DND-41 (cell line): ENCODE measurements at regions not wholly inside any gene's neighbourhood (a gene's known extent, or its start where the extent isn't known, plus 50 kb on each side); places are given as distances from the start of the nearest gene placed in this dataset.

ENCODE experiments used
- ATAC-seq: fragments of 200-7000 bp; cut with Tn5 transposase; 3 replicates; pipeline ENCODE4 v1.9.1; 2021; ENCODE audit warnings: low read depth; ENCODE audit not compliant: insufficient read depth
- DNase-seq: peaks from one replicate; pipeline ENCODE4 v3.0.0-alpha.2; 2020
- H2AFZ ChIP-seq: 2 replicates; pipeline ENCODE4 v1.6.0; 2012; ENCODE audit warnings: low read depth, low read length
- H3K27ac ChIP-seq: 2 replicates; pipeline ENCODE4 v1.5.1; 2012; ENCODE audit warnings: low read length, inconsistent platforms
- H3K27me3 ChIP-seq: fragments of 200-600 bp; sonication (generic); 2 replicates; pipeline ENCODE4 v1.6.0; 2012; ENCODE audit warnings: low read length, mild to moderate bottlenecking, inconsistent platforms; ENCODE audit not compliant: insufficient read depth, poor library complexity
- H3K36me3 ChIP-seq: 2 replicates; pipeline ENCODE4 v1.5.1; 2012; ENCODE audit warnings: low read length, inconsistent platforms; ENCODE audit not compliant: insufficient read depth
- H3K4me1 ChIP-seq: 2 replicates; pipeline ENCODE4 v1.5.1; 2012; ENCODE audit warnings: mild to moderate bottlenecking, low read length; ENCODE audit not compliant: insufficient read depth
- H3K4me2 ChIP-seq: 2 replicates; pipeline ENCODE4 v1.6.0; 2012; ENCODE audit warnings: mild to moderate bottlenecking, moderate library complexity, low read length, inconsistent platforms; ENCODE audit not compliant: insufficient read depth
- H3K4me3 ChIP-seq, 2 experiments: fragments of 200-600 bp in 1 of 2; shearing (Covaris generic) in 1 of 2; 2 replicates each; pipeline ENCODE4 v1.5.1; 2012 to 2016; ENCODE audit warnings: inconsistent platforms in 2 of 2, low read length in 2 of 2, mild to moderate bottlenecking in 2 of 2, low read depth in 1 of 2, moderate library complexity in 1 of 2
- H3K79me2 ChIP-seq: 2 replicates; pipeline ENCODE4 v1.6.0; 2012; ENCODE audit warnings: low read length, inconsistent platforms; ENCODE audit not compliant: insufficient read depth
- H3K9ac ChIP-seq: 2 replicates; pipeline ENCODE4 v1.6.0; 2012; ENCODE audit warnings: low read depth, mild to moderate bottlenecking, inconsistent platforms, low read length, moderate library complexity
- H3K9me3 ChIP-seq: 2 replicates; pipeline ENCODE4 v1.5.1; 2012; ENCODE audit warnings: low read length, moderate library complexity, mild to moderate bottlenecking, inconsistent platforms; ENCODE audit not compliant: insufficient read depth, severe bottlenecking
- H4K20me1 ChIP-seq: 2 replicates; pipeline ENCODE4 v1.6.0; 2012; ENCODE audit warnings: low read length; ENCODE audit not compliant: insufficient read depth
- EZH2 ChIP-seq: IDR thresholded peaks from 3 replicates; pipeline ENCODE4 v1.6.1; 2012; ENCODE audit warnings: borderline replicate concordance, low read depth, mild to moderate bottlenecking, moderate library complexity, low read length, inconsistent platforms; ENCODE audit not compliant: severe bottlenecking
- TF ChIP-seq, protein P1 (sequence below): IDR thresholded peaks from 2 replicates; pipeline ENCODE4 v1.5.1; 2012; ENCODE audit warnings: borderline replicate concordance, low read length, moderate library complexity, mild to moderate bottlenecking; ENCODE audit not compliant: poor library complexity, severe bottlenecking; ENCODE audit errors: extremely low read depth

DNA sequence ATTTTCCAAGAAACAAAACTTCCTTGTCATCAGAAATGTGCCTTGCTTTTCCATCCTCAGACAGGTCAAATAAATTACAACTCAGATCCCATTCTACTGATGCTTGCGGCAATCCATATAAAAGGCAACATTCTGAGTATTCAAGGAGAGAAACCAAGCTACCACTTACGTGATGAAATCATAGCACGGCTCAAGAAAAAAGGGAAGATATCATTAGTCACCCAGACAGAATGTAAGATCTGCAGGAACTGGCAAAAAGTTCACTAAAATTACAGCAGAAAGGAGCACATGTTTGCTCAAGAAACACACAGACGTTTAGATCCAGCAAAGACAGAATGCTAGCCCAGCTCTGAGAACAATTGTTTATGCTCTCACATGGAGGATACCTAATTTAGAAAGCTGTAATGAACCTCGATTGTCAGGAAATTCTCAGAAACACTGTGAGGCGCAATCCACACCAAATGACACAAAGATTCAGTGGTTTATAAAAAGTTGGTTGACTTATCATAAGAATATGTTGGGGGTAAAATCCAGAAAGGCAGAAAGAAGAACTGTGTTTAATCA, 304.2 kb downstream of the ADGRG6 start:
- Histone ChIP-seq H2AFZ (no peak overlapping the region), H3K27me3 (peaks cover 2% of the 10 kb centered on the region), H4K20me1 (no peaks in the 10 kb centered on the region), H3K4me2 (no peak overlapping the region), H3K9me3 (no peaks in the 10 kb centered on the region), H3K79me2 (no peaks in the 10 kb centered on the region), H3K4me3 (no peak overlapping the region), H3K9ac (no peak overlapping the region), H3K36me3 (no peaks in the 10 kb centered on the region), H3K4me1 (no peaks in the 10 kb centered on the region), H3K27ac (no peak overlapping the region)
- DNase-seq, result no peak
- TF ChIP-seq EZH2, result no peak
- TF ChIP-seq, protein P1, sequence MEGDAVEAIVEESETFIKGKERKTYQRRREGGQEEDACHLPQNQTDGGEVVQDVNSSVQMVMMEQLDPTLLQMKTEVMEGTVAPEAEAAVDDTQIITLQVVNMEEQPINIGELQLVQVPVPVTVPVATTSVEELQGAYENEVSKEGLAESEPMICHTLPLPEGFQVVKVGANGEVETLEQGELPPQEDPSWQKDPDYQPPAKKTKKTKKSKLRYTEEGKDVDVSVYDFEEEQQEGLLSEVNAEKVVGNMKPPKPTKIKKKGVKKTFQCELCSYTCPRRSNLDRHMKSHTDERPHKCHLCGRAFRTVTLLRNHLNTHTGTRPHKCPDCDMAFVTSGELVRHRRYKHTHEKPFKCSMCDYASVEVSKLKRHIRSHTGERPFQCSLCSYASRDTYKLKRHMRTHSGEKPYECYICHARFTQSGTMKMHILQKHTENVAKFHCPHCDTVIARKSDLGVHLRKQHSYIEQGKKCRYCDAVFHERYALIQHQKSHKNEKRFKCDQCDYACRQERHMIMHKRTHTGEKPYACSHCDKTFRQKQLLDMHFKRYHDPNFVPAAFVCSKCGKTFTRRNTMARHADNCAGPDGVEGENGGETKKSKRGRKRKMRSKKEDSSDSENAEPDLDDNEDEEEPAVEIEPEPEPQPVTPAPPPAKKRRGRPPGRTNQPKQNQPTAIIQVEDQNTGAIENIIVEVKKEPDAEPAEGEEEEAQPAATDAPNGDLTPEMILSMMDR, result no peak
- ATAC-seq, result no peak

DNA sequence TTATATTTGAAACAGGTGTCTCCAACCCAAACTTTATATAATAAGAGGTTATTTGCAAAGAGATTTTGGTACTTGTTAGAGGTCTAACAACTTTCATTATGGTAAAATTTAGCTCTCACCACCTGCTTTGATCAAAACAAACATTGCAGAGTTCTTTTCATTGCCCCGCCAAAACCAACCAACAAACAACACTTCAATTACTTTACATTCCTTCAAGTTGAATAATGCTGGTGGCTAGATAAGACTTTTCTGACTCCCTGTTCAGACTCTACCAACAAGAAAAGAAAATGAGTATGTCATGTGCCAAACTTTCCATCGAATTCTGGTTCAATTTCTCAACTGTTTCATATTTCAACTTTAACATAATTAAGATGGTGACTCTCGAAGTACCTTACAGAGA, 311.1 kb downstream of the ADGRG6 start:
- no peak for ATAC-seq
- no peak for DNase-seq

DNA sequence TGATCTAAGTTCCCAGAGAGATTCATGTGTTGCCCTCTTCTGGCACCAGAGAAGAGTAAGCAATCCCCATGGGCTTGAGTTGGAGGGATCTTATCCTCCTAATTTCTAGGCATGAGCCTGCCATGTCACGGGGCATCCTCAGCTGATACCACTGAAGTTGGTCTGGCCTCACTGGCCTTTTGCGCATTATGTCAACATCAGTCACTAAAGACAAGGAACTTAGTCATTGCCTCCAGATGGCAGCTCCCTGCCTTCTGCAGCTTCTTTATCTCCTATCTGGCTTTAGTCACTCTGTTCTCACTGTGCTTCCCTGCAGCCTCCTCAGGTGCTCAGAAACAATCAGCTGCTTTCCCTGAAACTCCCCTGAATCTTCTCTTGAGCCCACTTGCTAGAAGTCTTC, 312.2 kb downstream of the ADGRG6 start:
- Histone ChIP-seq H3K36me3 (no peaks in the 10 kb centered on the region), H3K4me2 (no peak overlapping the region), H3K27me3 (no peaks in the 10 kb centered on the region), H2AFZ (no peak overlapping the region), H3K4me1 (no peaks in the 10 kb centered on the region), H3K79me2 (no peaks in the 10 kb centered on the region), H3K9me3 (peaks cover 2% of the 10 kb centered on the region), H3K27ac (no peak overlapping the region), H4K20me1 (no peaks in the 10 kb centered on the region), H3K4me3 (no peak overlapping the region), H3K9ac (no peak overlapping the region)
- DNase-seq (no peak), ATAC-seq (no peak)
- no peak for TF ChIP-seq EZH2
- TF ChIP-seq, protein P1, result no peak

More for the DNA sequence above, 311.1 kb downstream of the ADGRG6 start:
- H3K27me3 ChIP-seq, result peaks cover 2% of the 10 kb centered on the region
- TF ChIP-seq EZH2, result no peak
- TF ChIP-seq, protein P1, result no peak
- no peak overlapping the region for H3K4me3 ChIP-seq
- H2AFZ ChIP-seq, result no peak overlapping the region
- no peaks in the 10 kb centered on the region for H3K36me3 ChIP-seq
- H3K4me1 ChIP-seq, result no peaks in the 10 kb centered on the region
- peaks cover 2% of the 10 kb centered on the region for H3K9me3 ChIP-seq
- H3K27ac ChIP-seq, result no peak overlapping the region
- H4K20me1 ChIP-seq, result no peaks in the 10 kb centered on the region
- H3K79me2 ChIP-seq, result no peaks in the 10 kb centered on the region
- no peak overlapping the region for H3K9ac ChIP-seq
- H3K4me2 ChIP-seq, result no peak overlapping the region
